ENCODE measurements at regions not wholly inside any gene's neighbourhood (a gene's known extent, or its start where the extent isn't known, plus 50 kb on each side); places are given as distances from the start of the nearest gene placed in this dataset.

DNA sequence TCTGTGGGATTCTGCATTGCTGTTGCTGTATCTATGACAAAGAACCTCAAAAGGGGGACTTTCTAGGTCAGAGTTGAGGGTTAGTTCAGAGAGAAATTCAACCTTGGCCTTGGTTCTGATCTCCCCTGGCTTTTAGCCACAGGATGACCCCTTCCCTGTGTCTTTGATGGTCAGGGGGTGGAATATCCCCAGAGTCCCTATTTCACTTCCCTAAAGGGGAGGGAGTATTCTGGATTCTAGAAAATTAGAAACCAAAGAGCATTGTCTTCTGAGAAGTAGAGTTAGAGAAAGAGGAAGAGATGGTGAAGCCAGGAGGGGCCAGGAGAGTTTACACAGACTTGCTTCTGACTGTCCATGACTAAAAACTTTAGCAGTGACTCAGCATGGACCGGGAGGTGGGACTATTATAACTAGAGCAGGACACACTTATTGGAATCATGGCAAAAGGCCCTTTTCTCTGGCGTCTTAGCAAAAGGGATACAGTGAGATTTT lies 56.2 kb upstream of the LPAR1 start:
- TF ChIP-seq POLR2A (IDR thresholded peaks at IDR 0.05) (no peak), CTCF (IDR thresholded peaks at IDR 0.05) (no peak)
